ENCODE measurements at regions not wholly inside any gene's neighbourhood (a gene's known extent, or its start where the extent isn't known, plus 50 kb on each side); places are given as distances from the start of the nearest gene placed in this dataset.
A peak's percentile ranks its signal among the peaks of the same experiment; 100 is the strongest.

DNA sequence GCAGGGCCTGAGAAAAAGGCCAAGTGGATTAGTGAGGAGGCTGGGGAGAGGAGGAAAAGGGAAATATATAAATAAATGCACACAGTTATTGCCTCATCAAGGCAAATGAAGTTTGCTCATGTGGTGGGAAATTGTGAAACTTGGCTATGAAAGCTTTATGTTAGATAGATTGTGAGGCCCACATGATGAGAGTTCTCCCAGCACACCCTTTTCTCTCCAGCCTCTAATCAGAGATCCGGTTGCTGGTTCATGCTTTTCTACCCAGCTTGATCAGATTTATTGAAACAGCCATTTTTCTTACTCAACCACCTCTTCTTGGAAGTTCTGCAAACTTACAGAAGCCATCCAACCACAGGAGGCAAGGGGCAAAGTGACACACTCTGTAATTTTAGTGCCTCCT is 125.8 kb upstream of the KLF4 start:
- H2AK9ac ChIP-seq (replicated peaks; ENCODE audit: low read depth, low read length, poor library complexity), result no peak overlapping the region
- no peak overlapping the region for H4K8ac ChIP-seq (ENCODE audit: low read depth in 2 of 2, low read length in 2 of 2)
- no peak overlapping the region for H2AK5ac ChIP-seq (ENCODE audit: low read depth, low read length)
- no peak overlapping the region for H3K4me3 ChIP-seq (ENCODE audit: insufficient read depth, low read depth, low read length)
- no peaks in the 10 kb centered on the region for H3K36me3 ChIP-seq (ENCODE audit: control insufficient read depth, insufficient read depth, low read length)
- no peak overlapping the region for H2BK120ac ChIP-seq (ENCODE audit: low read depth, low read length)
- peak overlapping the region; percentile 19; the same call in 1 of the 2 replicates for H3K27ac ChIP-seq (ENCODE audit: insufficient read depth, low read length)
- intact Hi-C loops (cut with micrococcal nuclease), result no loop called here
- TF ChIP-seq CEBPB (IDR thresholded peaks at IDR 0.05; ENCODE audit: low read depth, low read length) (peak; percentile 54), MAZ (IDR thresholded peaks at IDR 0.05; ENCODE audit: borderline replicate concordance, low read depth, low read length) (no peak), POLR2A (IDR thresholded peaks at IDR 0.05; ENCODE audit: low read depth, low read length) (no peak)
- no peak overlapping the region for H3K4me2 ChIP-seq (ENCODE audit: low read depth, low read length)
- no peak overlapping the region for H3K14ac ChIP-seq (replicated peaks; ENCODE audit: low read depth, low read length)
- BruUV-seq (replicated peaks), result no TSS peak
- in situ Hi-C loops (cut with MboI; ENCODE audit: low sequenced_read_pairs), result no loop called here
- peaks cover 5% of the 10 kb centered on the region; the same call in 1 of the 2 replicates for H3K4me1 ChIP-seq (ENCODE audit: control insufficient read depth, insufficient read depth, low read length)
- H3K18ac ChIP-seq (ENCODE audit: low read depth, low read length), result no peak overlapping the region; the same call in 1 of the 2 replicates
- no peak overlapping the region for H3K4ac ChIP-seq (ENCODE audit: low read depth, low read length)
- H3K23ac ChIP-seq (ENCODE audit: low read depth, low read length), result no peak overlapping the region
- no peak overlapping the region for H2BK15ac ChIP-seq (ENCODE audit: low read depth, low read length)
- H3K9me1 ChIP-seq (ENCODE audit: insufficient read depth, low read length), result no peaks in the 10 kb centered on the region
- ChIA-PET CTCF (no interaction called here), POLR2A (ENCODE audit: unreplicated experiment) (no interaction called here)
- WGBS, 2 experiments (ENCODE audit: extremely low coverage in 2 of 2, insufficient read length in 1 of 2), result no CpG with 5 or more reads among the region's 1 CpG
- ATAC-seq (ENCODE audit: low read depth), result no peak
- H2BK5ac ChIP-seq (ENCODE audit: low read depth, low read length, poor library complexity, severe bottlenecking), result no peak overlapping the region
- dilution Hi-C loops (cut with HindIII; ENCODE audit: low sequenced_read_pairs, unreplicated experiment), result no loop called here
- peak; percentile 24 for DNase-seq
- peaks cover 7% of the 10 kb centered on the region for H3K27me3 ChIP-seq (ENCODE audit: control insufficient read depth, insufficient read depth, low read length)
- H3K9ac ChIP-seq (ENCODE audit: low read depth, low read length), result no peak overlapping the region
- H3K56ac ChIP-seq (ENCODE audit: extremely low read depth, insufficient read depth, low read length), result no peak overlapping the region
- no peaks in the 10 kb centered on the region for H3K9me3 ChIP-seq (ENCODE audit: control insufficient read depth, insufficient read depth, low read length)
- no peak overlapping the region; the same call in 1 of the 2 replicates for H4K5ac ChIP-seq (ENCODE audit: low read depth, low read length)
- no peaks in the 10 kb centered on the region for H3K79me1 ChIP-seq (ENCODE audit: low read depth in 1 of 2, low read length in 2 of 2)
- H2AFZ ChIP-seq (replicated peaks; ENCODE audit: low read length, poor library complexity), result no peak overlapping the region
- H4K91ac ChIP-seq (ENCODE audit: insufficient read depth, low read depth, low read length), result no peak overlapping the region
- H2BK20ac ChIP-seq (ENCODE audit: low read depth, low read length), result no peak overlapping the region
- no peaks in the 10 kb centered on the region for H4K20me1 ChIP-seq (ENCODE audit: insufficient read depth, low read length)
